Motor neuron (in vitro differentiated cells): ENCODE measurements at regions not wholly inside any gene's neighbourhood (a gene's known extent, or its start where the extent isn't known, plus 50 kb on each side); places are given as distances from the start of the nearest gene placed in this dataset.

Experiments used
- ATAC-seq, 8 experiments: fragments of 200-7000 bp; cut with Tn5 transposase; replicated peaks in 6 of 8; 2 replicates each; pipeline ENCODE4 v1.8.0; 2021; ENCODE audit warnings: mild to moderate bottlenecking in 8 of 8, moderate library complexity in 8 of 8
- H3K27ac ChIP-seq, 2 donors: fragments of 250-450 bp; sonication (Bioruptor Pico); 2 replicates each; pipeline ENCODE4 v1.9.0; 2021; ENCODE audit warnings: antibody characterized with exemption in 2 of 2, mild to moderate bottlenecking in 2 of 2, moderate library complexity in 1 of 2
- H3K4me1 ChIP-seq, 2 donors: fragments of 250-450 bp; sonication (Bioruptor Pico); replicated peaks in 1 of 2; 2 replicates each; pipeline ENCODE4 v1.6.1; 2021; ENCODE audit warnings: antibody characterized with exemption in 2 of 2, mild to moderate bottlenecking in 2 of 2, moderate library complexity in 1 of 2
- H3K4me3 ChIP-seq, 5 donors: fragments of 250-450 bp; sonication (Bioruptor Pico); 2 replicates each; pipeline ENCODE4 v1.9.0; 2021; ENCODE audit warnings: antibody characterized with exemption in 5 of 5, mild to moderate bottlenecking in 5 of 5, moderate library complexity in 4 of 5
- WGBS, 10 experiments: fragments of 450-650 bp; shearing (Covaris generic); methylation state at CpG; one replicate each; pipeline ENCODE4 v1.0.0; 2022; 5-methylcytosine and 5-hydroxymethylcytosine counted together
- in situ Hi-C, 9 experiments: fragments of 400-800 bp; cut with MboI; loops; one replicate each; pipeline ENCODE4 v1.15.0; 2021; ENCODE audit warnings: low sequenced_read_pairs in 9 of 9, low pct_unique_long_range_greater_than_20kb in 2 of 9; ENCODE audit not compliant: unreplicated experiment in 9 of 9

- WGBS, 10 experiments: 0 to 100% (median 50%) methylated on average over 1 of the region's 1 CpG; no CpG with 5 or more reads in 5 of the 10 experiments
- Histone ChIP-seq H3K27ac (no peak overlapping the region), H3K4me1 (no peaks in the 10 kb centered on the region), H3K4me3 (no peak overlapping the region)
- ATAC-seq: no peak
- in situ Hi-C loops: no loop called here
Measured at GRCh38 chr12:23290627-23291330, 658.7 kb downstream of the SOX5 start.

GRCh38 chr12:23303220-23303619 is 646.2 kb downstream of the SOX5 start:
- Histone ChIP-seq H3K4me3 (no peak overlapping the region), H3K4me1 (no peaks in the 10 kb centered on the region), H3K27ac (no peak overlapping the region)
- no peak for ATAC-seq
- in situ Hi-C loops: loop anchor here in 1 of 9 experiments (25.0 kb wide), 1 partner anchor 109 kb away; no protein-coding TSS in a partner anchor
- 0 to 100% (median 92%) methylated on average over 1 to 3 of the region's 3 CpGs; no CpG with 5 or more reads in 1 of the 10 experiments for WGBS, 10 experiments

GRCh38 chr12:23303821-23304220 is 645.6 kb downstream of the SOX5 start:
- no peaks in the 10 kb centered on the region for H3K4me1 ChIP-seq
- 100% methylated on average over 1 of the region's 1 CpG; no CpG with 5 or more reads in 8 of the 10 experiments for WGBS, 10 experiments

GRCh38 chr12:23333938-23334337 is 615.5 kb downstream of the SOX5 start:
- Histone ChIP-seq H3K4me3 (no peak overlapping the region), H3K27ac (no peak overlapping the region), H3K4me1 (no peaks in the 10 kb centered on the region)
- ATAC-seq: no peak
- in situ Hi-C loops: no loop called here
- whole genome bisulfite sequencing, 10 experiments: 4 to 93% (median 50%) methylated on average over 1 to 2 of the region's 2 CpGs; no CpG with 5 or more reads in 1 of the 10 experiments

More at GRCh38 chr12:23303821-23304220, 645.6 kb downstream of the SOX5 start:
- in situ Hi-C loops: loop anchor here in 1 of 9 experiments (25.0 kb wide), 1 partner anchor 108 kb away; no protein-coding TSS in a partner anchor
- H3K4me3 ChIP-seq: no peak overlapping the region
- no peak for ATAC-seq
- no peak overlapping the region for H3K27ac ChIP-seq

- no peaks in the 10 kb centered on the region for H3K4me1 ChIP-seq
- no peak for ATAC-seq
- in situ Hi-C loops: no loop called here
- H3K27ac ChIP-seq: no peak overlapping the region
- 0 to 100% (median 67%) methylated on average over 2 to 3 of the region's 3 CpGs; no CpG with 5 or more reads in 1 of the 10 experiments for WGBS, 10 experiments
- H3K4me3 ChIP-seq: no peak overlapping the region
Measured at GRCh38 chr12:23335593-23335992, 613.9 kb downstream of the SOX5 start.

- in situ Hi-C loops: no loop called here
- Histone ChIP-seq H3K4me1 (no peaks in the 10 kb centered on the region), H3K4me3 (no peak overlapping the region), H3K27ac (no peak overlapping the region)
- 0 to 100% (median 54%) methylated on average over 1 to 3 of the region's 3 CpGs; no CpG with 5 or more reads in 4 of the 10 experiments for WGBS, 10 experiments
- no peak for ATAC-seq
Measured at GRCh38 chr12:23337213-23337612, 612.3 kb downstream of the SOX5 start.

GRCh38 chr12:23340351-23340750 is 609.1 kb downstream of the SOX5 start:
- H3K4me1 ChIP-seq: no peaks in the 10 kb centered on the region
- H3K4me3 ChIP-seq: no peak overlapping the region
- WGBS, 10 experiments: 0 to 57% (median 0%) methylated on average over 1 of the region's 1 CpG; no CpG with 5 or more reads in 4 of the 10 experiments
- in situ Hi-C loops: no loop called here
- H3K27ac ChIP-seq: no peak overlapping the region
- ATAC-seq: no peak

- Histone ChIP-seq H3K4me1 (no peaks in the 10 kb centered on the region), H3K27ac (no peak overlapping the region), H3K4me3 (no peak overlapping the region)
- ATAC-seq: no peak
- in situ Hi-C loops: no loop called here
- WGBS, 10 experiments: 0 to 100% (median 83%) methylated on average over 1 of the region's 1 CpG; no CpG with 5 or more reads in 1 of the 10 experiments
Measured at GRCh38 chr12:23342407-23342806, 607.1 kb downstream of the SOX5 start.

- Histone ChIP-seq H3K4me1 (peaks cover 0 to 19% of the 10 kb centered on the region in 2 donors), H3K27ac (no peak overlapping the region), H3K4me3 (no peak overlapping the region)
- WGBS, 10 experiments: 0 to 83% (median 56%) methylated on average over 1 to 3 of the region's 3 CpGs
- peak in 5 of 8 experiments; percentile 30 to 69 (median 61) for ATAC-seq
- in situ Hi-C loops: no loop called here
Measured at GRCh38 chr12:23349564-23349963, 599.9 kb downstream of the SOX5 start.

- peaks cover 0 to 19% of the 10 kb centered on the region in 2 donors for H3K4me1 ChIP-seq
- WGBS, 10 experiments: 0 to 100% (median 82%) methylated on average over 1 to 2 of the region's 2 CpGs
- no peak overlapping the region for H3K27ac ChIP-seq
- no peak overlapping the region for H3K4me3 ChIP-seq
- ATAC-seq: no peak
- in situ Hi-C loops: no loop called here
Measured at GRCh38 chr12:23350808-23351207, 598.7 kb downstream of the SOX5 start.

- Histone ChIP-seq H3K4me3 (no peak overlapping the region), H3K4me1 (peaks cover 0 to 19% of the 10 kb centered on the region in 2 donors), H3K27ac (no peak overlapping the region)
- in situ Hi-C loops: no loop called here
- no peak for ATAC-seq
- WGBS, 10 experiments: 0 to 100% (median 83%) methylated on average over 1 to 2 of the region's 2 CpGs; no CpG with 5 or more reads in 1 of the 10 experiments
Measured at GRCh38 chr12:23352670-23353069, 596.8 kb downstream of the SOX5 start.

GRCh38 chr12:23354800-23355199 is 594.7 kb downstream of the SOX5 start:
- Histone ChIP-seq H3K4me1 (peaks cover 0 to 8% of the 10 kb centered on the region in 2 donors), H3K27ac (no peak overlapping the region), H3K4me3 (no peak overlapping the region)
- WGBS, 10 experiments: 0 to 67% (median 33%) methylated on average over 1 of the region's 1 CpG; no CpG with 5 or more reads in 2 of the 10 experiments
- in situ Hi-C loops: no loop called here
- ATAC-seq: no peak

GRCh38 chr12:23356440-23356839 is 593.0 kb downstream of the SOX5 start:
- H3K4me3 ChIP-seq: no peak overlapping the region
- H3K4me1 ChIP-seq: no peaks in the 10 kb centered on the region
- in situ Hi-C loops: no loop called here
- ATAC-seq: no peak
- 0 to 100% (median 93%) methylated on average over 1 to 3 of the region's 3 CpGs; no CpG with 5 or more reads in 4 of the 10 experiments for WGBS, 10 experiments
- H3K27ac ChIP-seq: no peak overlapping the region
